Panc1 (cell line): ENCODE measurements at regions not wholly inside any gene's neighbourhood (a gene's known extent, or its start where the extent isn't known, plus 50 kb on each side); places are given as distances from the start of the nearest gene placed in this dataset.

Experiments
- ATAC-seq: fragments of 200-7000 bp; cut with Tn5 transposase; 2 replicates; pipeline ENCODE4 v1.9.1; 2020; ENCODE audit warnings: mild to moderate bottlenecking, moderate library complexity
- BruUV-seq: library from RNA; stranded (reverse); fragments of 400-500 nt; replicated peaks from 2 replicates; lab custom pipeline; 2021; lab: Mats Ljungman, UMichigan
- CTCF ChIA-PET: fragments of 300-600 bp; sonication (Branson Sonifier 250); formaldehyde crosslinking; loops from one replicate; lab custom pipeline; 2022; ENCODE audit warnings: antibody characterized with exemption; lab: Charles Lee
- POLR2A ChIA-PET: fragments of 300-600 bp; sonication (Branson Sonifier 250); formaldehyde crosslinking; loops from one replicate; lab custom pipeline; 2022; ENCODE audit warnings: antibody characterized with exemption; lab: Charles Lee
- DNase-seq: peaks from one replicate; pipeline ENCODE4 v3.0.0-alpha.2; 2010; ENCODE audit warnings: low read depth, low spot score
- H3K27ac ChIP-seq: 2 replicates; pipeline ENCODE4 v1.5.1; 2011; ENCODE audit warnings: mild to moderate bottlenecking, low read length, inconsistent platforms
- H3K27me3 ChIP-seq: fragments of 200-500 bp; sonication (Bioruptor generic); 2 replicates; pipeline ENCODE4 v1.6.0; 2014; ENCODE audit warnings: low read length, inconsistent platforms; ENCODE audit not compliant: control insufficient read depth, insufficient read depth
- H3K36me3 ChIP-seq: fragments of 200-500 bp; sonication (Bioruptor generic); 2 replicates; pipeline ENCODE4 v1.5.1; 2014; ENCODE audit warnings: inconsistent platforms, mild to moderate bottlenecking, low read length, moderate library complexity; ENCODE audit not compliant: control insufficient read depth, insufficient read depth
- H3K4me1 ChIP-seq: 2 replicates; pipeline ENCODE4 v1.5.1; 2011; ENCODE audit warnings: inconsistent platforms, mild to moderate bottlenecking, low read length, moderate library complexity; ENCODE audit not compliant: control insufficient read depth, insufficient read depth
- H3K4me3 ChIP-seq, 2 experiments: 2 replicates each; pipeline ENCODE4 v1.5.1; 2011 to 2012; ENCODE audit warnings: low read depth in 2 of 2, low read length in 2 of 2, mild to moderate bottlenecking in 2 of 2, inconsistent platforms in 1 of 2, moderate library complexity in 1 of 2
- H3K9me3 ChIP-seq: fragments of 200-500 bp; sonication (Bioruptor generic); 2 replicates; pipeline ENCODE4 v1.5.1; 2014; ENCODE audit warnings: low read depth, mild to moderate bottlenecking, inconsistent platforms, low read length, moderate library complexity; ENCODE audit not compliant: control insufficient read depth, insufficient read depth
- CTCF ChIP-seq: fragments of 450-650 bp; IDR thresholded peaks from 2 replicates; pipeline ENCODE4 v1.5.1; 2017; ENCODE audit warnings: mild to moderate bottlenecking
- POLR2AphosphoS5 ChIP-seq: IDR thresholded peaks from 2 replicates; pipeline ENCODE4 v1.6.1; 2012; ENCODE audit warnings: mild to moderate bottlenecking, low read depth, low read length, moderate library complexity
- REST ChIP-seq, 2 experiments: IDR thresholded peaks; 2 replicates each; pipeline ENCODE4 v1.6.1; 2011 to 2012; ENCODE audit warnings: low read depth in 2 of 2, control low read depth in 1 of 2, low read length in 1 of 2, mild to moderate bottlenecking in 1 of 2, moderate library complexity in 1 of 2; ENCODE audit not compliant: insufficient read depth in 1 of 2
- SIN3A ChIP-seq: IDR thresholded peaks from 2 replicates; pipeline ENCODE4 v1.6.1; 2012; ENCODE audit warnings: low read depth, mild to moderate bottlenecking, low read length, moderate library complexity, borderline replicate concordance; ENCODE audit not compliant: insufficient read depth
- TCF7L2 ChIP-seq: IDR thresholded peaks from 2 replicates; pipeline ENCODE4 v1.6.1; 2011; ENCODE audit warnings: mild to moderate bottlenecking, low read depth, low read length, inconsistent platforms
- in situ Hi-C: cut with HindIII; loops from 2 replicates; pipeline ENCODE4 v1.10.0; 2016; ENCODE audit warnings: low sequenced_read_pairs, low pct_unique_long_range_greater_than_20kb
- intact Hi-C: fragments of 100-400 bp; cut with micrococcal nuclease; formaldehyde crosslinking; loops from one replicate; pipeline ENCODE4 v1.10.0; 2022; ENCODE audit not compliant: unreplicated experiment

- Histone ChIP-seq H3K27ac (no peak overlapping the region), H3K27me3 (no peaks in the 10 kb centered on the region), H3K9me3 (no peaks in the 10 kb centered on the region), H3K4me3 (no peak overlapping the region), H3K4me1 (peaks cover 5% of the 10 kb centered on the region; the same call in 1 of the 2 replicates), H3K36me3 (no peaks in the 10 kb centered on the region)
- no TSS peak for BruUV-seq
- intact Hi-C loops (no loop called here), in situ Hi-C loops (no loop called here)
- ATAC-seq: no peak
- ChIA-PET CTCF (no interaction called here), POLR2A (no interaction called here)
- no peak for DNase-seq
- TF ChIP-seq CTCF: no peak
- TF ChIP-seq SIN3A: no peak
- no peak for TF ChIP-seq REST (IDR thresholded peaks at IDR 0.05; ENCODE audit: insufficient read depth in 1 of 2, low read depth in 2 of 2, low read length in 1 of 2)
- no peak for TF ChIP-seq POLR2AphosphoS5
- TF ChIP-seq TCF7L2: no peak
Measured at GRCh38 chr11:8823174-8823742, 87.7 kb upstream of the AKIP1 start.

- CTCF ChIA-PET: interaction anchor here (0.6 kb wide), 1 partner anchor 1382 kb away, joined by 3 read pairs; no protein-coding TSS in a partner anchor
- Histone ChIP-seq H3K9me3 (no peaks in the 10 kb centered on the region), H3K4me3 (no peak overlapping the region), H3K36me3 (no peaks in the 10 kb centered on the region), H3K27me3 (no peaks in the 10 kb centered on the region), H3K4me1 (peaks cover 5% of the 10 kb centered on the region; the same call in 1 of the 2 replicates), H3K27ac (0 out of 2 replicates have a peak overlapping the region, but pooled peaks have one; percentile 14)
- TF ChIP-seq TCF7L2 (no peak), REST (IDR thresholded peaks at IDR 0.05; ENCODE audit: insufficient read depth in 1 of 2, low read depth in 2 of 2, low read length in 1 of 2) (no peak), CTCF (no peak), POLR2AphosphoS5 (no peak), SIN3A (no peak)
- in situ Hi-C loops (no loop called here), intact Hi-C loops (no loop called here)
- POLR2A ChIA-PET: interaction anchor here (0.6 to 1.4 kb wide), 4 partner anchors 16 to 1070 kb away, joined by 3 to 5 read pairs (median 3); a partner anchor contains a TSS
- DNase-seq: no peak
- no TSS peak for BruUV-seq
- peak; percentile 65 for ATAC-seq
Measured at GRCh38 chr11:8826139-8826786, 84.7 kb upstream of the AKIP1 start.
